ENCODE measurements at regions not wholly inside any gene's neighbourhood (a gene's known extent, or its start where the extent isn't known, plus 50 kb on each side); places are given as distances from the start of the nearest gene placed in this dataset.

- TF ChIP-seq SPI1 (IDR thresholded peaks at IDR 0.05; ENCODE audit: low read depth, low read length) (no peak), POLR2AphosphoS5 (IDR thresholded peaks at IDR 0.05; ENCODE audit: low read depth, low read length) (no peak), POLR2A (IDR thresholded peaks at IDR 0.05; ENCODE audit: low read depth, low read length) (no peak)
Observed at GRCh38 chr2:162926907-162927306, 88.3 kb upstream of the KCNH7 start.
